H1 (cell line): ENCODE measurements at regions not wholly inside any gene's neighbourhood (a gene's known extent, or its start where the extent isn't known, plus 50 kb on each side); places are given as distances from the start of the nearest gene placed in this dataset.

Experiments used
- CTCF ChIA-PET: fragments of 300-600 bp; sonication (Branson Sonifier 250); formaldehyde crosslinking; loops from one replicate; lab custom pipeline; 2021; ENCODE audit not compliant: partially characterized antibody; lab: Charles Lee
- POLR2A ChIA-PET: fragments of 300-600 bp; sonication (Branson Sonifier 250); formaldehyde crosslinking; loops from one replicate; lab custom pipeline; 2021; ENCODE audit warnings: inconsistent platforms; ENCODE audit not compliant: partially characterized antibody; lab: Charles Lee
- DNase-seq, 2 experiments: peaks; one replicate each; pipeline versions ENCODE4 v3.0.0 to v3.0.0-alpha.2; 2010 to 2022; ENCODE audit warnings: low spot score in 2 of 2, low read depth in 1 of 2, mixed read lengths in 1 of 2
- FAIRE-seq: peaks from 2 replicates; lab custom pipeline; 2011; peaks lifted over from hg19 to GRCh38; lab: Jason Lieb, UNC
- H2AFZ ChIP-seq: 2 replicates; pipeline ENCODE4 v1.8.1; 2012; ENCODE audit warnings: low read length, inconsistent platforms
- H2AK5ac ChIP-seq: 2 replicates; pipeline ENCODE4 v1.6.1; 2013; ENCODE audit warnings: low read depth, low read length
- H2BK120ac ChIP-seq: replicated peaks from 2 replicates; pipeline ENCODE3; 2013; ENCODE audit warnings: low read depth, low read length, inconsistent platforms
- H2BK12ac ChIP-seq: 2 replicates; pipeline ENCODE4 v1.6.1; 2013; ENCODE audit warnings: low read depth, low read length
- H2BK15ac ChIP-seq: 2 replicates; pipeline ENCODE4 v1.6.1; 2013; ENCODE audit warnings: low read length
- H2BK20ac ChIP-seq: 2 replicates; pipeline ENCODE4 v1.6.1; 2013; ENCODE audit warnings: low read length
- H2BK5ac ChIP-seq: 2 replicates; pipeline ENCODE4 v1.6.1; 2013; ENCODE audit warnings: low read depth, low read length
- H3K14ac ChIP-seq: 2 replicates; pipeline ENCODE4 v1.6.1; 2013; ENCODE audit warnings: inconsistent platforms; ENCODE audit not compliant: insufficient read length
- H3K18ac ChIP-seq: 2 replicates; pipeline ENCODE4 v1.6.1; 2013; ENCODE audit warnings: low read length; ENCODE audit errors: extremely low read depth
- H3K23ac ChIP-seq: 2 replicates; pipeline ENCODE4 v1.6.1; 2013; ENCODE audit warnings: inconsistent platforms; ENCODE audit not compliant: insufficient read length
- H3K23me2 ChIP-seq: 2 replicates; pipeline ENCODE4 v1.6.1; 2013; ENCODE audit warnings: low read depth, low read length
- H3K27ac ChIP-seq: 2 replicates; pipeline ENCODE4 v1.6.1; 2011; ENCODE audit warnings: low read depth, low read length, inconsistent platforms
- H3K27me3 ChIP-seq, 4 experiments: replicated peaks in 1 of 4; 1 replicate in 1 of 4; 2 replicates in 3 of 4; pipeline versions ENCODE4 v1.6.1 to v1.8.1; 2011 to 2013; ENCODE audit warnings: low read length in 3 of 4, mild to moderate bottlenecking in 3 of 4, inconsistent platforms in 2 of 4, mixed read lengths in 2 of 4, moderate library complexity in 1 of 4; ENCODE audit not compliant: control insufficient read depth in 3 of 4, insufficient read depth in 3 of 4; ENCODE audit errors: extremely low read depth in 1 of 4
- H3K36me3 ChIP-seq, 4 experiments: 2 replicates each; pipeline versions ENCODE4 v1.6.1 to v1.8.1; 2011 to 2013; ENCODE audit warnings: mild to moderate bottlenecking in 4 of 4, low read length in 3 of 4, moderate library complexity in 2 of 4, control low read depth in 1 of 4, inconsistent platforms in 1 of 4; ENCODE audit not compliant: insufficient read depth in 4 of 4, control insufficient read depth in 2 of 4
- H3K4ac ChIP-seq: replicated peaks from 2 replicates; pipeline ENCODE3; 2013; ENCODE audit warnings: low read length, low read depth, mixed read lengths, inconsistent platforms; ENCODE audit not compliant: insufficient read length
- H3K4me1 ChIP-seq, 4 experiments: replicated peaks in 1 of 4; 1 replicate in 1 of 4; 2 replicates in 3 of 4; pipeline versions ENCODE4 v1.6.1 to v1.8.1; 2011 to 2013; ENCODE audit warnings: low read length in 3 of 4, inconsistent platforms in 2 of 4, mixed read lengths in 1 of 4; ENCODE audit not compliant: insufficient read depth in 4 of 4, control insufficient read depth in 3 of 4
- H3K4me2 ChIP-seq, 2 experiments: 2 replicates each; pipeline versions ENCODE4 v1.6.1 to v1.8.1; 2011 to 2013; ENCODE audit warnings: low read depth in 2 of 2, low read length in 2 of 2, control low read depth in 1 of 2, inconsistent platforms in 1 of 2, mild to moderate bottlenecking in 1 of 2; ENCODE audit not compliant: insufficient read depth in 1 of 2
- H3K4me3 ChIP-seq, 4 experiments: fragments of 200-600, 300-600 bp in 1 of 4; sonication (generic), shearing (Covaris generic), sonication (Bioruptor Twin) in 1 of 4; 2 replicates each; pipeline versions ENCODE4 v1.5.1 to v1.8.1; 2011 to 2016; ENCODE audit warnings: low read length in 4 of 4, low read depth in 3 of 4, control low read depth in 2 of 4, inconsistent platforms in 2 of 4, mild to moderate bottlenecking in 2 of 4, mixed read lengths in 1 of 4, moderate library complexity in 1 of 4; ENCODE audit not compliant: insufficient read depth in 2 of 4; ENCODE audit errors: extremely low read depth in 1 of 4
- H3K56ac ChIP-seq: replicated peaks from 2 replicates; pipeline ENCODE3; 2013; ENCODE audit warnings: low read depth, mild to moderate bottlenecking, mixed read lengths, low read length, inconsistent platforms; ENCODE audit not compliant: insufficient read length
- H3K79me1 ChIP-seq: 2 replicates; pipeline ENCODE4 v1.6.1; 2013; ENCODE audit warnings: low read depth, low read length, control low read depth
- H3K79me2 ChIP-seq, 2 experiments: 2 replicates each; pipeline versions ENCODE4 v1.6.1 to v1.8.1; 2012 to 2013; ENCODE audit warnings: low read length in 2 of 2, mild to moderate bottlenecking in 2 of 2, inconsistent platforms in 1 of 2; ENCODE audit not compliant: insufficient read depth in 2 of 2, control insufficient read depth in 1 of 2
- H3K9ac ChIP-seq, 4 experiments: replicated peaks in 1 of 4; 1 replicate in 1 of 4; 2 replicates in 3 of 4; pipeline versions ENCODE4 v1.6.1 to v1.8.1; 2011 to 2013; ENCODE audit warnings: low read depth in 3 of 4, low read length in 3 of 4, control low read depth in 2 of 4, mild to moderate bottlenecking in 2 of 4, moderate library complexity in 2 of 4, inconsistent platforms in 1 of 4; ENCODE audit errors: extremely low read depth in 1 of 4
- H3K9me3 ChIP-seq, 2 experiments: 2 replicates each; pipeline versions ENCODE4 v1.6.1 to v1.8.1; 2012 to 2013; ENCODE audit warnings: mild to moderate bottlenecking in 2 of 2, moderate library complexity in 2 of 2, control low read depth in 1 of 2, inconsistent platforms in 1 of 2, low read depth in 1 of 2, low read length in 1 of 2, mixed read lengths in 1 of 2; ENCODE audit not compliant: insufficient read depth in 2 of 2
- H4K20me1 ChIP-seq, 2 experiments: replicated peaks in 1 of 2; 2 replicates each; pipeline versions ENCODE3 to v1.8.1; 2011 to 2013; ENCODE audit warnings: inconsistent platforms in 2 of 2, low read length in 2 of 2, mild to moderate bottlenecking in 1 of 2; ENCODE audit not compliant: insufficient read depth in 2 of 2, control insufficient read depth in 1 of 2
- H4K5ac ChIP-seq: 2 replicates; pipeline ENCODE4 v1.6.1; 2013; ENCODE audit warnings: low read length, low read depth, mixed read lengths, inconsistent platforms; ENCODE audit not compliant: insufficient read length
- H4K8ac ChIP-seq: 2 replicates; pipeline ENCODE4 v1.8.0; 2013; ENCODE audit warnings: mild to moderate bottlenecking, moderate library complexity, low read length, inconsistent platforms; ENCODE audit not compliant: insufficient read depth; ENCODE audit errors: extremely low read depth
- H4K91ac ChIP-seq: replicated peaks from 2 replicates; pipeline ENCODE3; 2013; ENCODE audit warnings: low read length, mixed read lengths, inconsistent platforms; ENCODE audit not compliant: insufficient read length
- CEBPB ChIP-seq: IDR thresholded peaks from 2 replicates; pipeline ENCODE4 v1.6.1; 2012; ENCODE audit warnings: low read depth, low read length
- EZH2 ChIP-seq: fragments of 200-600 bp; sonication (generic); IDR thresholded peaks from 2 replicates; pipeline ENCODE4 v1.7.1; 2012; ENCODE audit warnings: low read depth, mild to moderate bottlenecking, moderate library complexity, low read length, inconsistent platforms; ENCODE audit not compliant: severe bottlenecking
- FOSL1 ChIP-seq: IDR thresholded peaks from 2 replicates; pipeline ENCODE4 v1.6.1; 2011; ENCODE audit warnings: mild to moderate bottlenecking, low read depth, low read length, moderate library complexity; ENCODE audit not compliant: insufficient read depth
- GTF2F1 ChIP-seq: IDR thresholded peaks from 2 replicates; pipeline ENCODE4 v1.6.1; 2012; ENCODE audit warnings: low read depth, low read length, improper control_type of control experiment, borderline replicate concordance
- POLR2A ChIP-seq, 2 experiments: IDR thresholded peaks; 1 replicate in 1 of 2; 2 replicates in 1 of 2; pipeline ENCODE4 v1.6.1; 2011; ENCODE audit warnings: low read depth in 2 of 2, low read length in 2 of 2, mild to moderate bottlenecking in 2 of 2; ENCODE audit errors: control extremely low read depth in 1 of 2
- POU5F1 ChIP-seq: IDR thresholded peaks from 2 replicates; pipeline ENCODE4 v1.6.1; 2011; ENCODE audit warnings: low read depth, mild to moderate bottlenecking, low read length, moderate library complexity
- RNF2 ChIP-seq: fragments of 200-900, 300-1000 bp; sonication (generic); IDR thresholded peaks from 2 replicates; pipeline ENCODE4 v1.7.1; 2016; ENCODE audit warnings: borderline replicate concordance, low read depth, mild to moderate bottlenecking, antibody characterized with exemption, low read length; ENCODE audit not compliant: poor library complexity, severe bottlenecking; ENCODE audit errors: missing control alignments
- SIRT6 ChIP-seq: IDR thresholded peaks from one replicate; pipeline ENCODE4 v1.7.1; 2012; ENCODE audit warnings: low read length, inconsistent platforms
- SUZ12 ChIP-seq: fragments of 200-600 bp; sonication (generic); IDR thresholded peaks from 2 replicates; pipeline ENCODE4 v1.6.1; 2012; ENCODE audit warnings: mild to moderate bottlenecking, inconsistent platforms, low read length, moderate library complexity, mixed read lengths
- YY1 ChIP-seq: IDR thresholded peaks from 2 replicates; pipeline ENCODE4 v1.6.1; 2011; ENCODE audit warnings: low read depth, mild to moderate bottlenecking, low read length
- ZNF274 ChIP-seq: IDR thresholded peaks from 2 replicates; pipeline ENCODE4 v1.7.0; 2012; ENCODE audit warnings: low read length, borderline replicate concordance; ENCODE audit errors: extremely low read depth
- WGBS, 2 experiments: shearing (Covaris generic) in 1 of 2; methylation state at CpG; one replicate each; pipeline versions ENCODE4 v1.1.6 to v1.1.7; 2013 to 2015; ENCODE audit warnings: low lambda C conversion rate in 2 of 2, mixed read lengths in 2 of 2, inconsistent platforms in 1 of 2, low coverage in 1 of 2, missing lambda C conversion rate in 1 of 2; ENCODE audit not compliant: insufficient replicate concordance in 2 of 2, insufficient coverage in 1 of 2, insufficient read length in 1 of 2; ENCODE audit errors: extremely low coverage in 1 of 2, missing lambda C conversion rate in 1 of 2; 5-methylcytosine and 5-hydroxymethylcytosine counted together
- TF ChIP-seq, protein P1 (sequence below), 3 experiments: IDR thresholded peaks; 1 replicate in 2 of 3; 2 replicates in 1 of 3; pipeline versions ENCODE4 v1.5.1 to v1.6.1; 2011; ENCODE audit warnings: low read length in 3 of 3, mild to moderate bottlenecking in 3 of 3, inconsistent platforms in 2 of 3, low read depth in 1 of 3, moderate library complexity in 1 of 3; ENCODE audit not compliant: insufficient read depth in 1 of 3; ENCODE audit errors: control extremely low read depth in 1 of 3

DNA sequence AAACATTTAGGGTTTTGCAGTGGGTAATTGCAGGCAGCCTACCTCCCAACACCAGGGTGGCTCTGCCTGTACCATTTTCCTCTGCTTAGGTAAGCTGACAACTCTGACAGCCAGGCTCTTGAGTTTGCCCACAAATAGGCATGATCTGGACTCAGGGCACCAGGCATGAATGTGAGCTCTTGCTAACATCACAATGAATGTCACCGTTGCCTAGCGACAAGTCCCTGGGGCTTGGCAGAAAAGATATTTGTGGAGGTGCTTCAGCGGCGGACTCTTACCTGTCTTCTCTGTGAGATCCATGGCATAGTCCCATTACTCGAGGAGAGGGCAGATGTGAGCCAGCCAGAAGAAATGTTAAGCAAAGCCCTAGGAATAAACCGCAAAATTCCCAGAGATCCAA is 677.5 kb upstream of the TSPY4 start:
- H3K9ac ChIP-seq = no peak overlapping the region
- no peak overlapping the region for H3K4ac ChIP-seq
- no peaks in the 10 kb centered on the region for H3K79me1 ChIP-seq
- no peak overlapping the region for H3K4me2 ChIP-seq
- no peak overlapping the region for H2BK20ac ChIP-seq
- CTCF ChIA-PET = no interaction called here
- no peak overlapping the region for H2BK12ac ChIP-seq
- no peaks in the 10 kb centered on the region for H3K79me2 ChIP-seq
- no peak overlapping the region for H2AFZ ChIP-seq
- no peak overlapping the region for H4K5ac ChIP-seq
- no peak overlapping the region for H3K4me3 ChIP-seq
- no peaks in the 10 kb centered on the region for H4K20me1 ChIP-seq
- no peak for DNase-seq
- H3K14ac ChIP-seq = no peak overlapping the region
- no peak overlapping the region for H2BK5ac ChIP-seq
- no peaks in the 10 kb centered on the region for H3K4me1 ChIP-seq
- H3K23me2 ChIP-seq = no peaks in the 10 kb centered on the region
- no peak overlapping the region for H2BK120ac ChIP-seq
- no peak overlapping the region for H2AK5ac ChIP-seq
- H2BK15ac ChIP-seq = no peak overlapping the region
- no peaks in the 10 kb centered on the region for H3K36me3 ChIP-seq
- H3K9me3 ChIP-seq = peaks cover 17 to 76% of the 10 kb centered on the region in 2 experiments
- TF ChIP-seq YY1 (no peak), GTF2F1 (no peak), EZH2 (no peak), POLR2A (IDR thresholded peaks at IDR 0.05; ENCODE audit: control extremely low read depth in 1 of 2, low read depth in 2 of 2, low read length in 2 of 2) (no peak), SIRT6 (no peak), RNF2 (no peak), ZNF274 (no peak), POU5F1 (no peak), SUZ12 (no peak), CEBPB (no peak), FOSL1 (no peak)
- TF ChIP-seq, protein P1, sequence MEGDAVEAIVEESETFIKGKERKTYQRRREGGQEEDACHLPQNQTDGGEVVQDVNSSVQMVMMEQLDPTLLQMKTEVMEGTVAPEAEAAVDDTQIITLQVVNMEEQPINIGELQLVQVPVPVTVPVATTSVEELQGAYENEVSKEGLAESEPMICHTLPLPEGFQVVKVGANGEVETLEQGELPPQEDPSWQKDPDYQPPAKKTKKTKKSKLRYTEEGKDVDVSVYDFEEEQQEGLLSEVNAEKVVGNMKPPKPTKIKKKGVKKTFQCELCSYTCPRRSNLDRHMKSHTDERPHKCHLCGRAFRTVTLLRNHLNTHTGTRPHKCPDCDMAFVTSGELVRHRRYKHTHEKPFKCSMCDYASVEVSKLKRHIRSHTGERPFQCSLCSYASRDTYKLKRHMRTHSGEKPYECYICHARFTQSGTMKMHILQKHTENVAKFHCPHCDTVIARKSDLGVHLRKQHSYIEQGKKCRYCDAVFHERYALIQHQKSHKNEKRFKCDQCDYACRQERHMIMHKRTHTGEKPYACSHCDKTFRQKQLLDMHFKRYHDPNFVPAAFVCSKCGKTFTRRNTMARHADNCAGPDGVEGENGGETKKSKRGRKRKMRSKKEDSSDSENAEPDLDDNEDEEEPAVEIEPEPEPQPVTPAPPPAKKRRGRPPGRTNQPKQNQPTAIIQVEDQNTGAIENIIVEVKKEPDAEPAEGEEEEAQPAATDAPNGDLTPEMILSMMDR (IDR thresholded peaks at IDR 0.05; ENCODE audit: control extremely low read depth in 1 of 3, insufficient read depth in 1 of 3, low read depth in 1 of 3, low read length in 3 of 3) = no peak
- FAIRE-seq = no peak
- H3K56ac ChIP-seq = no peak overlapping the region
- H4K91ac ChIP-seq = no peak overlapping the region
- POLR2A ChIA-PET = no interaction called here
- H3K23ac ChIP-seq = no peak overlapping the region
- 91% methylated on average over 4 of the region's 6 CpGs; no CpG with 5 or more reads in 1 of the 2 experiments for WGBS, 2 experiments
- H3K18ac ChIP-seq = no peak overlapping the region
- H3K27me3 ChIP-seq = no peaks in the 10 kb centered on the region
- H4K8ac ChIP-seq = no peak overlapping the region
- H3K27ac ChIP-seq = no peak overlapping the region
